H1 (cell line): ENCODE measurements at regions not wholly inside any gene's neighbourhood (a gene's known extent, or its start where the extent isn't known, plus 50 kb on each side); places are given as distances from the start of the nearest gene placed in this dataset.

Source experiments
- CTCF ChIA-PET: fragments of 300-600 bp; sonication (Branson Sonifier 250); formaldehyde crosslinking; loops from one replicate; lab custom pipeline; 2021; ENCODE audit not compliant: partially characterized antibody; lab: Charles Lee
- POLR2A ChIA-PET: fragments of 300-600 bp; sonication (Branson Sonifier 250); formaldehyde crosslinking; loops from one replicate; lab custom pipeline; 2021; ENCODE audit warnings: inconsistent platforms; ENCODE audit not compliant: partially characterized antibody; lab: Charles Lee
- DNase-seq, 2 experiments: peaks; one replicate each; pipeline versions ENCODE4 v3.0.0 to v3.0.0-alpha.2; 2010 to 2022; ENCODE audit warnings: low spot score in 2 of 2, low read depth in 1 of 2, mixed read lengths in 1 of 2
- FAIRE-seq: peaks from 2 replicates; lab custom pipeline; 2011; peaks lifted over from hg19 to GRCh38; lab: Jason Lieb, UNC
- H2AFZ ChIP-seq: 2 replicates; pipeline ENCODE4 v1.8.1; 2012; ENCODE audit warnings: low read length, inconsistent platforms
- H2AK5ac ChIP-seq: 2 replicates; pipeline ENCODE4 v1.6.1; 2013; ENCODE audit warnings: low read depth, low read length
- H2BK120ac ChIP-seq: replicated peaks from 2 replicates; pipeline ENCODE3; 2013; ENCODE audit warnings: low read depth, low read length, inconsistent platforms
- H2BK12ac ChIP-seq: 2 replicates; pipeline ENCODE4 v1.6.1; 2013; ENCODE audit warnings: low read depth, low read length
- H2BK15ac ChIP-seq: 2 replicates; pipeline ENCODE4 v1.6.1; 2013; ENCODE audit warnings: low read length
- H2BK20ac ChIP-seq: 2 replicates; pipeline ENCODE4 v1.6.1; 2013; ENCODE audit warnings: low read length
- H2BK5ac ChIP-seq: 2 replicates; pipeline ENCODE4 v1.6.1; 2013; ENCODE audit warnings: low read depth, low read length
- H3K14ac ChIP-seq: 2 replicates; pipeline ENCODE4 v1.6.1; 2013; ENCODE audit warnings: inconsistent platforms; ENCODE audit not compliant: insufficient read length
- H3K18ac ChIP-seq: 2 replicates; pipeline ENCODE4 v1.6.1; 2013; ENCODE audit warnings: low read length; ENCODE audit errors: extremely low read depth
- H3K23ac ChIP-seq: 2 replicates; pipeline ENCODE4 v1.6.1; 2013; ENCODE audit warnings: inconsistent platforms; ENCODE audit not compliant: insufficient read length
- H3K23me2 ChIP-seq: 2 replicates; pipeline ENCODE4 v1.6.1; 2013; ENCODE audit warnings: low read depth, low read length
- H3K27ac ChIP-seq: 2 replicates; pipeline ENCODE4 v1.6.1; 2011; ENCODE audit warnings: low read depth, low read length, inconsistent platforms
- H3K27me3 ChIP-seq, 4 experiments: replicated peaks in 1 of 4; 1 replicate in 1 of 4; 2 replicates in 3 of 4; pipeline versions ENCODE4 v1.6.1 to v1.8.1; 2011 to 2013; ENCODE audit warnings: low read length in 3 of 4, mild to moderate bottlenecking in 3 of 4, inconsistent platforms in 2 of 4, mixed read lengths in 2 of 4, moderate library complexity in 1 of 4; ENCODE audit not compliant: control insufficient read depth in 3 of 4, insufficient read depth in 3 of 4; ENCODE audit errors: extremely low read depth in 1 of 4
- H3K36me3 ChIP-seq, 4 experiments: 2 replicates each; pipeline versions ENCODE4 v1.6.1 to v1.8.1; 2011 to 2013; ENCODE audit warnings: mild to moderate bottlenecking in 4 of 4, low read length in 3 of 4, moderate library complexity in 2 of 4, control low read depth in 1 of 4, inconsistent platforms in 1 of 4; ENCODE audit not compliant: insufficient read depth in 4 of 4, control insufficient read depth in 2 of 4
- H3K4ac ChIP-seq: replicated peaks from 2 replicates; pipeline ENCODE3; 2013; ENCODE audit warnings: low read length, low read depth, mixed read lengths, inconsistent platforms; ENCODE audit not compliant: insufficient read length
- H3K4me1 ChIP-seq, 4 experiments: replicated peaks in 1 of 4; 1 replicate in 1 of 4; 2 replicates in 3 of 4; pipeline versions ENCODE4 v1.6.1 to v1.8.1; 2011 to 2013; ENCODE audit warnings: low read length in 3 of 4, inconsistent platforms in 2 of 4, mixed read lengths in 1 of 4; ENCODE audit not compliant: insufficient read depth in 4 of 4, control insufficient read depth in 3 of 4
- H3K4me2 ChIP-seq, 2 experiments: 2 replicates each; pipeline versions ENCODE4 v1.6.1 to v1.8.1; 2011 to 2013; ENCODE audit warnings: low read depth in 2 of 2, low read length in 2 of 2, control low read depth in 1 of 2, inconsistent platforms in 1 of 2, mild to moderate bottlenecking in 1 of 2; ENCODE audit not compliant: insufficient read depth in 1 of 2
- H3K4me3 ChIP-seq, 4 experiments: fragments of 200-600, 300-600 bp in 1 of 4; sonication (generic), shearing (Covaris generic), sonication (Bioruptor Twin) in 1 of 4; 2 replicates each; pipeline versions ENCODE4 v1.5.1 to v1.8.1; 2011 to 2016; ENCODE audit warnings: low read length in 4 of 4, low read depth in 3 of 4, control low read depth in 2 of 4, inconsistent platforms in 2 of 4, mild to moderate bottlenecking in 2 of 4, mixed read lengths in 1 of 4, moderate library complexity in 1 of 4; ENCODE audit not compliant: insufficient read depth in 2 of 4; ENCODE audit errors: extremely low read depth in 1 of 4
- H3K56ac ChIP-seq: replicated peaks from 2 replicates; pipeline ENCODE3; 2013; ENCODE audit warnings: low read depth, mild to moderate bottlenecking, mixed read lengths, low read length, inconsistent platforms; ENCODE audit not compliant: insufficient read length
- H3K79me1 ChIP-seq: 2 replicates; pipeline ENCODE4 v1.6.1; 2013; ENCODE audit warnings: low read depth, low read length, control low read depth
- H3K79me2 ChIP-seq, 2 experiments: 2 replicates each; pipeline versions ENCODE4 v1.6.1 to v1.8.1; 2012 to 2013; ENCODE audit warnings: low read length in 2 of 2, mild to moderate bottlenecking in 2 of 2, inconsistent platforms in 1 of 2; ENCODE audit not compliant: insufficient read depth in 2 of 2, control insufficient read depth in 1 of 2
- H3K9ac ChIP-seq, 4 experiments: replicated peaks in 1 of 4; 1 replicate in 1 of 4; 2 replicates in 3 of 4; pipeline versions ENCODE4 v1.6.1 to v1.8.1; 2011 to 2013; ENCODE audit warnings: low read depth in 3 of 4, low read length in 3 of 4, control low read depth in 2 of 4, mild to moderate bottlenecking in 2 of 4, moderate library complexity in 2 of 4, inconsistent platforms in 1 of 4; ENCODE audit errors: extremely low read depth in 1 of 4
- H3K9me3 ChIP-seq, 2 experiments: 2 replicates each; pipeline versions ENCODE4 v1.6.1 to v1.8.1; 2012 to 2013; ENCODE audit warnings: mild to moderate bottlenecking in 2 of 2, moderate library complexity in 2 of 2, control low read depth in 1 of 2, inconsistent platforms in 1 of 2, low read depth in 1 of 2, low read length in 1 of 2, mixed read lengths in 1 of 2; ENCODE audit not compliant: insufficient read depth in 2 of 2
- H4K20me1 ChIP-seq, 2 experiments: replicated peaks in 1 of 2; 2 replicates each; pipeline versions ENCODE3 to v1.8.1; 2011 to 2013; ENCODE audit warnings: inconsistent platforms in 2 of 2, low read length in 2 of 2, mild to moderate bottlenecking in 1 of 2; ENCODE audit not compliant: insufficient read depth in 2 of 2, control insufficient read depth in 1 of 2
- H4K5ac ChIP-seq: 2 replicates; pipeline ENCODE4 v1.6.1; 2013; ENCODE audit warnings: low read length, low read depth, mixed read lengths, inconsistent platforms; ENCODE audit not compliant: insufficient read length
- H4K8ac ChIP-seq: 2 replicates; pipeline ENCODE4 v1.8.0; 2013; ENCODE audit warnings: mild to moderate bottlenecking, moderate library complexity, low read length, inconsistent platforms; ENCODE audit not compliant: insufficient read depth; ENCODE audit errors: extremely low read depth
- H4K91ac ChIP-seq: replicated peaks from 2 replicates; pipeline ENCODE3; 2013; ENCODE audit warnings: low read length, mixed read lengths, inconsistent platforms; ENCODE audit not compliant: insufficient read length
- RFX5 ChIP-seq: IDR thresholded peaks from 2 replicates; pipeline ENCODE4 v1.6.1; 2011; ENCODE audit warnings: low read depth, low read length, improper control_type of control experiment, borderline replicate concordance
- WGBS, 2 experiments: shearing (Covaris generic) in 1 of 2; methylation state at CpG; one replicate each; pipeline versions ENCODE4 v1.1.6 to v1.1.7; 2013 to 2015; ENCODE audit warnings: low lambda C conversion rate in 2 of 2, mixed read lengths in 2 of 2, inconsistent platforms in 1 of 2, low coverage in 1 of 2, missing lambda C conversion rate in 1 of 2; ENCODE audit not compliant: insufficient replicate concordance in 2 of 2, insufficient coverage in 1 of 2, insufficient read length in 1 of 2; ENCODE audit errors: extremely low coverage in 1 of 2, missing lambda C conversion rate in 1 of 2; 5-methylcytosine and 5-hydroxymethylcytosine counted together

GRCh38 chr4:120498678-120499077, 423.8 kb downstream of the PRDM5 start:
- Histone ChIP-seq H3K4ac (no peak overlapping the region), H3K23me2 (no peaks in the 10 kb centered on the region), H3K23ac (no peak overlapping the region), H2AFZ (no peak overlapping the region), H3K27me3 (no peaks in the 10 kb centered on the region), H2BK5ac (no peak overlapping the region), H3K14ac (no peak overlapping the region), H3K4me3 (no peak overlapping the region), H2BK20ac (no peak overlapping the region), H3K79me1 (no peaks in the 10 kb centered on the region; the same call in 1 of the 2 replicates), H3K9me3 (peaks cover 0 to 5% of the 10 kb centered on the region in 2 experiments; a peak in 3 of 4 replicates), H2BK120ac (no peak overlapping the region), H2AK5ac (no peak overlapping the region), H4K8ac (no peak overlapping the region), H3K56ac (no peak overlapping the region), H4K5ac (no peak overlapping the region), H3K9ac (no peak overlapping the region), H4K91ac (no peak overlapping the region), H3K18ac (no peak overlapping the region), H2BK15ac (no peak overlapping the region), H4K20me1 (no peaks in the 10 kb centered on the region), H3K79me2 (no peaks in the 10 kb centered on the region), H3K4me2 (no peak overlapping the region), H3K36me3 (no peaks in the 10 kb centered on the region), H3K4me1 (no peaks in the 10 kb centered on the region), H2BK12ac (no peak overlapping the region), H3K27ac (no peak overlapping the region)
- DNase-seq (no peak), FAIRE-seq (no peak)
- 95% methylated on average over 1 of the region's 1 CpG; no CpG with 5 or more reads in 1 of the 2 experiments for WGBS, 2 experiments
- TF ChIP-seq RFX5, result no peak
- ChIA-PET POLR2A (no interaction called here), CTCF (interaction anchor here (0.9 kb wide), 1 partner anchor 11 kb away, joined by 3 read pairs; no protein-coding TSS in a partner anchor)
